Nephron progenitor cell (in vitro differentiated cells): ENCODE measurements at regions not wholly inside any gene's neighbourhood (a gene's known extent, or its start where the extent isn't known, plus 50 kb on each side); places are given as distances from the start of the nearest gene placed in this dataset.
"Not testable (repeated sequence)": the region's sequence is repeated elsewhere in the genome, so short reads cannot be mapped to it uniquely, and the experiment has no call there.

Experiments used
- DNase-seq: peaks from one replicate; pipeline ENCODE4 v3.0.0; 2021
- H3K27ac Mint-ChIP-seq: 2 replicates; pipeline ENCODE4 v1.8.0; 2021; ENCODE audit warnings: mild to moderate bottlenecking, moderate library complexity, mixed read lengths
- H3K27me3 Mint-ChIP-seq: 2 replicates; pipeline ENCODE4 v1.8.0; 2021; ENCODE audit warnings: mild to moderate bottlenecking, low read depth, mixed read lengths; ENCODE audit not compliant: poor library complexity
- H3K36me3 Mint-ChIP-seq: 2 replicates; pipeline ENCODE4 v1.8.0; 2021; ENCODE audit warnings: low read depth, mixed read lengths
- H3K4me1 Mint-ChIP-seq: 2 replicates; pipeline ENCODE4 v1.8.0; 2021; ENCODE audit warnings: mixed read lengths
- H3K4me3 Mint-ChIP-seq: 2 replicates; pipeline ENCODE4 v1.8.0; 2021; ENCODE audit warnings: mild to moderate bottlenecking, moderate library complexity, mixed read lengths
- H3K9me3 Mint-ChIP-seq: 2 replicates; pipeline ENCODE4 v1.8.0; 2021; ENCODE audit warnings: mild to moderate bottlenecking, moderate library complexity, mixed read lengths
- TF ChIP-seq, protein P1 (sequence below): fragments of 200-600 bp; sonication (generic); IDR thresholded peaks from 2 replicates; pipeline ENCODE4 v1.5.0; 2021; ENCODE audit warnings: antibody characterized with exemption

DNA sequence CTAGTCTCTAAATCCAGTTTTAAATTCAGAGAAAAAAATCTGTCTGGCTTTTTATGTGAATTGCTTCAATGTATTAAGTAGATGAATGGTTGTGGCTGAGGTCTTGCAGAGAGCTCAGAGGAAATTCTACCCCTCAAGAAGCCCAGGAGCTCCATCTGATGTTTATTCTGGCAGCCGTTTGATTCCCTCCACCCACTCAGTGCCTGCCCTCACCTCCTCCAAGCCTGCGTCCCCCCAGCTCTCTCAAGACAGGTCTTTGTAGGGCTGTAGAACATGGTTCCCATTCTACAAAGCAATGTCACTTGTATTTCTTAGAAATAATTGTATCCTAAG, 366.3 kb downstream of the ANAPC1 start:
- peaks cover 22% of the 10 kb centered on the region for H3K4me1 Mint-ChIP-seq
- not testable (repeated sequence) for H3K4me3 Mint-ChIP-seq, DNase-seq, H3K36me3 Mint-ChIP-seq, H3K27ac Mint-ChIP-seq, H3K9me3 Mint-ChIP-seq
- peaks cover 22% of the 10 kb centered on the region for H3K27me3 Mint-ChIP-seq

DNA sequence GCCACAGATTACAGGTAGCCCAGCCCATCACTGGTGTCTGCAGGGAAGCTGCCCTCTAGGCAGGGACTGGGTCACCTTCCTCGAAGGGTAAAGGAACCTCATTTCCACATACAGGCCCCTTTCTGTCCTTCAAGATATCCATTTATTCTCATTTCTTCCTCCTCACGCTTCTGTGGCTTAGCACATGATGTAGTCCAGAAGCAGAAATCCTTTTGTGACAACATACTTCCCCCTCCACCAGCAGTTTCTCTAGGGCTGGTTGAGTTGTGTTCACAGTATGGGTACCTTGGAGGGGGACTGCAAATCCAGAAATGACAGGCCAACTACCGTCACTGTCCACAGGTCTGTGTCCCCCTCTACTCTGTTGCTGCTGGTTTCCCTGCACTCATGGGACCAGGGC, 364.9 kb downstream of the ANAPC1 start:
- no peaks in the 10 kb centered on the region for H3K36me3 Mint-ChIP-seq
- H3K9me3 Mint-ChIP-seq, result no peaks in the 10 kb centered on the region
- TF ChIP-seq, protein P1, sequence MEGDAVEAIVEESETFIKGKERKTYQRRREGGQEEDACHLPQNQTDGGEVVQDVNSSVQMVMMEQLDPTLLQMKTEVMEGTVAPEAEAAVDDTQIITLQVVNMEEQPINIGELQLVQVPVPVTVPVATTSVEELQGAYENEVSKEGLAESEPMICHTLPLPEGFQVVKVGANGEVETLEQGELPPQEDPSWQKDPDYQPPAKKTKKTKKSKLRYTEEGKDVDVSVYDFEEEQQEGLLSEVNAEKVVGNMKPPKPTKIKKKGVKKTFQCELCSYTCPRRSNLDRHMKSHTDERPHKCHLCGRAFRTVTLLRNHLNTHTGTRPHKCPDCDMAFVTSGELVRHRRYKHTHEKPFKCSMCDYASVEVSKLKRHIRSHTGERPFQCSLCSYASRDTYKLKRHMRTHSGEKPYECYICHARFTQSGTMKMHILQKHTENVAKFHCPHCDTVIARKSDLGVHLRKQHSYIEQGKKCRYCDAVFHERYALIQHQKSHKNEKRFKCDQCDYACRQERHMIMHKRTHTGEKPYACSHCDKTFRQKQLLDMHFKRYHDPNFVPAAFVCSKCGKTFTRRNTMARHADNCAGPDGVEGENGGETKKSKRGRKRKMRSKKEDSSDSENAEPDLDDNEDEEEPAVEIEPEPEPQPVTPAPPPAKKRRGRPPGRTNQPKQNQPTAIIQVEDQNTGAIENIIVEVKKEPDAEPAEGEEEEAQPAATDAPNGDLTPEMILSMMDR, result no peak
- H3K27ac Mint-ChIP-seq, result no peak overlapping the region
- H3K4me1 Mint-ChIP-seq, result peaks cover 34% of the 10 kb centered on the region
- H3K4me3 Mint-ChIP-seq, result no peak overlapping the region
- no peak for DNase-seq
- peaks cover 17% of the 10 kb centered on the region for H3K27me3 Mint-ChIP-seq

DNA sequence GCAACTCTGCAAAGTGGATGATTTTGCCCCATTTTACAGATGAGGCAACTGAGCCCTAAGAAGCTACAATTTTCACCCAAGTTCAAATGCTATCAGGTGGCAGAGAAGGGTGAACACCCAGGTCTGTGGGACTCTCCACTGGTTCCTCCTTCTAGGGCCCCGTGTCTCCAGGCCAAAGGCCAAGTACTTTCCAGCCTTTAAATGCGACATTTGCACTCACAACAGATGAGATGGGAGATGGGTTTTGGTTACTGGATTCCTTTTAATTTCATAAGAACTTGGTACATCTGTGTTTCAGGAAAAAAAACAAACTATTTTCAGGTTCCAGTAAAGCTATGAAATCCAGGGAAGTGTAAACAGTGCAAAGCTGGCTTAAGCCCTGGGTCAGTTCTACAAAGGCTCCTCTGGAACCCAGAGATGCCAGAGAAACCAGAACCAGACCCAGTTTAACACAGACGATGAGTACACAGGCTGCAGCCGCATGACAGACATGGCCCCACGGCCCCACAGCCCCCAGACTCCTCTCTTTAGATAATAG, 361.7 kb downstream of the ANAPC1 start:
- H3K4me1 Mint-ChIP-seq, result peaks cover 34% of the 10 kb centered on the region

DNA sequence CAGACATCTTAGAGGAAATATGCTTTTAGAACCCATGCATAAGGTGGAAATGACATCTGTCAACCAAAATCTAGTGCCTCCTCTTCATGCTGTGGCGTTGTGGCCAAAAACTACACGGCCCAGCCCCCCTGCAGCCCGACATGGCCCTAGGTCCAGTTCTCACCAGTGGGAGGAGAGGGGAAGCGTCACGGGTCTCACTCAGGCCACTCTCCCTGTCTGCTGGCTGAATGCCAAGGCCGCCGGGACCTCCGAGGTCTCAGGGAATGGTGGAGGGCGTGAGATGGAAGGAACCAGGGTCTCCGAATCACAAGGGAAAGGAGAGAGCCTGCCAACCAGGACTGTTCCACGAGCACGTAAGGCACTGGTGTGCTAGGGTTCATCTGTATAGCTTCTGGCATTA, 361.0 kb downstream of the ANAPC1 start:
- Mint-ChIP-seq H3K9me3 (no peaks in the 10 kb centered on the region), H3K4me1 (peaks cover 29% of the 10 kb centered on the region), H3K4me3 (no peak overlapping the region), H3K27ac (no peak overlapping the region), H3K27me3 (peaks cover 14% of the 10 kb centered on the region), H3K36me3 (no peaks in the 10 kb centered on the region)
- TF ChIP-seq, protein P1, result no peak
- DNase-seq, result no peak

More for the DNA sequence above, 361.7 kb downstream of the ANAPC1 start:
- no peak overlapping the region for H3K27ac Mint-ChIP-seq
- H3K36me3 Mint-ChIP-seq, result no peaks in the 10 kb centered on the region
- no peak overlapping the region for H3K4me3 Mint-ChIP-seq
- peaks cover 13% of the 10 kb centered on the region for H3K27me3 Mint-ChIP-seq
- DNase-seq, result no peak
- no peaks in the 10 kb centered on the region for H3K9me3 Mint-ChIP-seq
- TF ChIP-seq, protein P1, result no peak

DNA sequence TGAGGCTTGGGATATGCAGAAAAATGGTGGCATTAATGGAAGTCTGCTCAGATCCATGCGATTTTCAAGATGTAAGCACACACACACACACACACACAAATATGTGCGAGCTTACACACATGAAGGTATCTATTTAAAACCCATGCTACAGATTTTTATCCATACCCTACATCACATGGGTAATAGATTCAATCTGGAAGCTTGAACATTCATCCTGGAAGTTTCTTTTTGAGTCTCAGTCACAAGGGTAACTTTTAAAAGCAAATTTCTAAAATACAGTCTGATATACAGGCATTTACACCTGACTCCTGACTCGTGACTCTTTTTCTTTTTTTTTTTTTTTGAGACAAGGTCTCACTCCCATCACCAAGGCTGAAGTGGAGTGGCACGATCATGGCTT, 359.0 kb downstream of the ANAPC1 start:
- H3K36me3 Mint-ChIP-seq, H3K27ac Mint-ChIP-seq, H3K9me3 Mint-ChIP-seq, DNase-seq, H3K4me3 Mint-ChIP-seq: not testable (repeated sequence)
- peaks cover 27% of the 10 kb centered on the region for H3K4me1 Mint-ChIP-seq
- H3K27me3 Mint-ChIP-seq, result peaks cover 15% of the 10 kb centered on the region

DNA sequence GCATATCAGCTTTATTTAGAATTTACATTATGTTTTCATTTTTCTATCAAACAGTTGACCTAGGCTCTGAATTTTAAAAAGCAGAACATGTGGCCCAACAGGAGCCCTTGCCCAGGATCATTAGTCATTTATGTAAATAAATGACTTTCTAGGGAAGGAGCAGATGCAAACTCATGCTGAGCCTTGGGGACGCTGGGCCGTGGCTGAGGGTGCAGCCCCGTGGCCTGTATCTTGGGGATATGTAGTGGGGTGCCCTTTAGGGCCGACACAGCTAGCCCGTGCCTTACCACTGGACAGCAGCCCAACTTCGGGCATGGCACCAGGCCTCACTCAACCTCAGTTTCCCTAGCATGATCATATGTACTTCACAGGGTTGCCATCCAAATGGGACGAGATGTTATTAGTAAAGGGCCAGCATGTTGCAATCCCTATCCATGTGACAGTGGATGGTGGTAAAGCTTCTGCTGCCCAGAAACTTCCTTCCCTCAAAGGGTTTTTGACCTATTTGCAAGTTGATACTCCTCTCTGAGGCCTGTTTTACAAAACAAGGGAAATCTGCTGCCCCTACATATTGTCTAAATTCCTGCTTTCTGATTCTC, 357.9 kb downstream of the ANAPC1 start:
- H3K4me1 Mint-ChIP-seq, result peaks cover 23% of the 10 kb centered on the region
- not testable (repeated sequence) for H3K9me3 Mint-ChIP-seq, H3K36me3 Mint-ChIP-seq, H3K4me3 Mint-ChIP-seq, DNase-seq, H3K27ac Mint-ChIP-seq
- peaks cover 10% of the 10 kb centered on the region for H3K27me3 Mint-ChIP-seq

DNA sequence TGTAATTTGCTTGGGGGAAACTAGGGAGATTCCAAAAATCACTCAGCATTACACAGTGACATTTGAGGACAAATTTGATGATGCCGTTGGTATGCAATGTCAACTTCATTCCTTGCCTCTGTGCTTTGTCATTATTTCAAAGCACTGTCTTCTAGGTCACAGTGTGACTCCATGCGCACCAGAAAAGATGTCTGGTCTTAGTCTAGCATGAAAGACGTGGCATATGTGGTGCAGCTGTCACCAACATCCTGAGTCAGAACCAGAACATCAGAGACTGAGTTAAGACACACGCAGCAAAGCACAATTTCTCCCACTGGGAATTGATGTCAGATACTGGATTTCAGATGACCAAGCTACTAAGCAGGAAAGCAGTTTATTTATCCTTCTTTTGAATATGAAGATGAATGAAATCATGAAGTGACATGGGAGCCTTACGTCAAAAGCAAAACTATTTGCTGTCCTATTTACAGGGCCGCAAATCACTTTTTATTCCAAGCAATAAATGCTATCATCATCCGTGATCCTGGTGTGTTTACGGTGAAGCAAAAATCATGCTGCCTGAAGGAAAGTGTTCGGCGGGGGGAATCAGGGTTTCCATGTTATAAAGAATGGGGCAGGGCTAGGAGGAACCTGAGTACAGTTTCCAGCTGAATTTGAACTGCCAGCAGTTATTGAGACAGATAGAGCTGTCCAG, 356.1 kb downstream of the ANAPC1 start:
- H3K27ac Mint-ChIP-seq, H3K9me3 Mint-ChIP-seq, H3K36me3 Mint-ChIP-seq, H3K4me3 Mint-ChIP-seq, H3K27me3 Mint-ChIP-seq, DNase-seq: not testable (repeated sequence)
- peaks cover 11% of the 10 kb centered on the region for H3K4me1 Mint-ChIP-seq

DNA sequence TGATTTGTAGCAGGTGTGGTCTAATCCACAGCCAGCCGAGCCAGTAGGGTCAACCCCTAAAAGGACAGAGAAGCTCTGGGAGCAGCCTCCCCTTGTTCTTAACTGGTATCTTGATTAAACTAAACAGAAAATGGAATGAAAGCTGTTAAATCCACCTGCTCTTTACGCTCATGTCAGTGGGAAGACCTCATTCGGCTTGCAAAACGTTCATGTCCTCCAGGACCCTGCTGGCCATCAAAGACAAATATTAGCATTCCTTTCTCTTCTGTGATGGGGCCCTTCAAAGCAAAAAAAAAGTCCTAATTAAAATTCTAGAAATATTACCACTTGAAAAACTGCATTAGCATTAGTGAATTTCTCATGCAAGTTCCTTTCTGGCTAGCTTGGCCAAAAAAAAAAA, 355.0 kb downstream of the ANAPC1 start:
- not testable (repeated sequence) for H3K4me3 Mint-ChIP-seq, H3K27me3 Mint-ChIP-seq, DNase-seq, H3K4me1 Mint-ChIP-seq, H3K36me3 Mint-ChIP-seq, H3K9me3 Mint-ChIP-seq, H3K27ac Mint-ChIP-seq

DNA sequence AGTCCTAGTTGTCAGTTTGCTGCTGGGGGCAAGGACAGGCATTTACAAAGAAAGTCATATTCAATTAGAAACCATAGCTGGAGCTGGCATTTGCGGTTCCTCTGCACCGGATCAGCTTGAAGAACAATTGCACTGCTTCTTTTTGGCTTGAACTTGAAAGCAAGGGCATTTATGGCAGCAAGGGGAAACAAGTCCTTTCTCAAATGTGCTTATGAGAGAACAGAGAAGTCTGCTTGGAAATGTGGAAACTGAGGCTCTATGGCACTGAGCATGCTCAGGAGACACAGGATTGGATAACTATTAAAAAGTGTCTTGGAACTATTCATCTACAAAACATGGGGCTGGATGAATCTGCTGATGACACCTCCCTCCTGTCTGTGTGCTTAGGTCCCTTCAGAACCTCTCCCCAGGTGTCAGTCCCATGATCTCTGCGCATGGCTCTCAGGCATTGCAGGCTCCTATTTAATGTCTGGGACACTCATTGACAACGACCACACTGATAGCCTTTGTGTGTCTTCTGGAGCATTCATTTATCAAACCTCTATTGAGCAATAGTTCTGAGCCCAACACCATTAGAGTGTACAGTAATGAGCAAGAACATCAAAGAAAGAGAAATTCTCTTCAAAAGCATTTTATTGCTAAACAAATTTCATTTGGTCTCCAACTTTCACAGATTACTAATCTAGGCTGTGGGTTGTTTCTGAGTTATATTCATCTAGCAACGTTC, 353.6 kb downstream of the ANAPC1 start:
- not testable (repeated sequence) for H3K4me3 Mint-ChIP-seq, H3K27me3 Mint-ChIP-seq, H3K9me3 Mint-ChIP-seq, DNase-seq, H3K27ac Mint-ChIP-seq, H3K36me3 Mint-ChIP-seq
- H3K4me1 Mint-ChIP-seq, result peaks cover 16% of the 10 kb centered on the region

DNA sequence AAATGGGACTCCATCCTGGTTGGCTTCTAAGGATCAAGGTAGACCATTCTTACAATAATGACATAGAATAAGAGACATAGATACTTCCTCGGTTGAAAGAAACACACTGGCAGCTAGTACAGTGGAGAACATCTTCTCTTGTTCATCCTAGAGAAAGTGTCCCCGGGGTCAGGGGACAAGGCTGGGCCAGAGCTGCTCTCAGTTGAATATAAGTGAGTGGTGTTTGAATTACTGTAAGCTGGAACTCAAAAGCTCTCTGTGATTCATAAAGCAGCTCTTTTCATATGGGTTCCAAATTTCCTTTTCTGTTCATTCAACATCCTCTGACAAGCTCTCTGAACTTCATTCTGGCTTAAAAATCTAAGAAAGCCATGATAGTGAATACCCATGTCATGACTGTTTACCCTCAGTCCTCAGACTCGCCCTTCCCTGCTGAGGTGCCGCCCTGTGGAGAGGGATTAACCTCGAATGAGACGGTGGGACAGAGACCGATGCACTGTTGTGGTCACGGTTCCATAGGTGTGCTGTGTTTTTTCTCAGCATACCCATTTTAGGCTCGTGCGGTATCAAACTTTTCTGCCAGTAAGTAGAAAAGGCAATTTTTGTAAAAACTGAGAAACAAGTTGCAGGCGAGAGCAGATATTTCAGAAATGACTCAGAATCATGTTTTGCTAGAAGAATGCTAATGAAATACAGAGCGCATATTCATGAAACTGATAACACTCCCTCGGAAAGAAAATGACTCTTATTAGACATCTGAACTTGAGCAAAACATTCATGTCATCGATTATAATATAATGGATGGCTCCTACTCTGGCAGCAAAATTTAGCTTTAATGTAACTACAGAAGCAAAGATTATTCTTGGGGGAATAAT, 351.1 kb downstream of the ANAPC1 start:
- peaks cover 23% of the 10 kb centered on the region for H3K9me3 Mint-ChIP-seq
- H3K4me3 Mint-ChIP-seq, DNase-seq, H3K27ac Mint-ChIP-seq: not testable (repeated sequence)
- H3K36me3 Mint-ChIP-seq, result peaks cover 10% of the 10 kb centered on the region
- peaks cover 20% of the 10 kb centered on the region for H3K4me1 Mint-ChIP-seq
- peaks cover 11% of the 10 kb centered on the region for H3K27me3 Mint-ChIP-seq
